K562 (cell line): ENCODE measurements at regions not wholly inside any gene's neighbourhood (a gene's known extent, or its start where the extent isn't known, plus 50 kb on each side); places are given as distances from the start of the nearest gene placed in this dataset.

Source experiments
- FOXK2 ChIP-seq, 2 experiments: fragments of 450-650 bp; IDR thresholded peaks in 1 of 2; conservative IDR thresholded peaks in 1 of 2; 2 replicates each; pipeline ENCODE4 v1.6.1; 2016; ENCODE audit warnings: low read depth in 2 of 2, mild to moderate bottlenecking in 1 of 2
- MYBL2 ChIP-seq, 2 experiments: fragments of 450-650 bp in 1 of 2; sonication (generic) in 1 of 2; formaldehyde crosslinking in 1 of 2; IDR thresholded peaks; 2 replicates each; pipeline versions ENCODE4 v1.6.1 to v1.8.1; 2017 to 2022; ENCODE audit warnings: borderline replicate concordance in 1 of 2, inconsistent platforms in 1 of 2, low read depth in 1 of 2, mild to moderate bottlenecking in 1 of 2, missing genetic modification reagents in 1 of 2, moderate library complexity in 1 of 2
- MYNN ChIP-seq, 2 experiments: sonication (generic); formaldehyde crosslinking in 1 of 2; IDR thresholded peaks; 2 replicates each; pipeline versions ENCODE4 v1.5.0 to v1.6.1; 2016 to 2020; ENCODE audit warnings: antibody characterized with exemption in 1 of 2, missing genetic modification reagents in 1 of 2
- NFATC3 ChIP-seq: fragments of 450-650 bp; IDR thresholded peaks from 2 replicates; pipeline ENCODE4 v1.6.1; 2017; ENCODE audit warnings: mild to moderate bottlenecking
- PCBP2 ChIP-seq: fragments of 200-400 bp; formaldehyde crosslinking; IDR thresholded peaks from 2 replicates; pipeline ENCODE4 v1.6.1; 2018; ENCODE audit warnings: low read length, low read depth, mild to moderate bottlenecking, moderate library complexity; ENCODE audit not compliant: poor library complexity, severe bottlenecking
- POLR2A ChIP-seq: fragments of 450-650 bp; conservative IDR thresholded peaks from 2 replicates; pipeline ENCODE4 v1.6.1; 2016
- RAD21 ChIP-seq, 2 experiments: fragments of 250-450 bp in 1 of 2; fragments of 450-650 bp in 1 of 2; sonication (Bioruptor Pico) in 1 of 2; formaldehyde crosslinking in 1 of 2; IDR thresholded peaks in 1 of 2; conservative IDR thresholded peaks in 1 of 2; 2 replicates each; pipeline versions ENCODE4 v1.4.0 to v1.8.0; 2020 to 2022; ENCODE audit warnings: mild to moderate bottlenecking in 2 of 2, moderate library complexity in 1 of 2
- RB1 ChIP-seq: fragments of 450-650 bp; IDR thresholded peaks from 2 replicates; pipeline ENCODE4 v1.6.1; 2017; ENCODE audit warnings: low read depth, mild to moderate bottlenecking
- TF ChIP-seq, protein P1 (sequence below): sonication (generic); formaldehyde crosslinking; IDR thresholded peaks from 2 replicates; pipeline ENCODE4 v1.5.0; 2020; ENCODE audit warnings: missing genetic modification reagents
- TF ChIP-seq, protein P2 (sequence below), 3 experiments: IDR thresholded peaks in 2 of 3; conservative IDR thresholded peaks in 1 of 3; 2 replicates each; pipeline ENCODE4 v1.5.1; 2011 to 2012; ENCODE audit warnings: low read length in 3 of 3, mild to moderate bottlenecking in 3 of 3, control low read depth in 2 of 3, improper control_type of control experiment in 1 of 3, inconsistent platforms in 1 of 3, low read depth in 1 of 3, mixed read lengths in 1 of 3, moderate library complexity in 1 of 3; ENCODE audit not compliant: insufficient read depth in 2 of 3
- TF ChIP-seq, protein P3 (sequence below): sonication (generic); formaldehyde crosslinking; IDR thresholded peaks from 2 replicates; pipeline ENCODE4 v1.8.0; 2023; ENCODE audit warnings: mild to moderate bottlenecking, missing genetic modification reagents
- TF ChIP-seq, protein P4 (sequence below): sonication (generic); formaldehyde crosslinking; IDR thresholded peaks from 2 replicates; pipeline ENCODE4 v1.8.0; 2022; ENCODE audit warnings: missing genetic modification reagents, mild to moderate bottlenecking, borderline replicate concordance
- TF ChIP-seq, protein P5 (sequence below): IDR thresholded peaks from 3 replicates; pipeline ENCODE4 v1.6.1; 2011; ENCODE audit warnings: borderline replicate concordance, mild to moderate bottlenecking; ENCODE audit not compliant: insufficient read length, insufficient read depth

DNA sequence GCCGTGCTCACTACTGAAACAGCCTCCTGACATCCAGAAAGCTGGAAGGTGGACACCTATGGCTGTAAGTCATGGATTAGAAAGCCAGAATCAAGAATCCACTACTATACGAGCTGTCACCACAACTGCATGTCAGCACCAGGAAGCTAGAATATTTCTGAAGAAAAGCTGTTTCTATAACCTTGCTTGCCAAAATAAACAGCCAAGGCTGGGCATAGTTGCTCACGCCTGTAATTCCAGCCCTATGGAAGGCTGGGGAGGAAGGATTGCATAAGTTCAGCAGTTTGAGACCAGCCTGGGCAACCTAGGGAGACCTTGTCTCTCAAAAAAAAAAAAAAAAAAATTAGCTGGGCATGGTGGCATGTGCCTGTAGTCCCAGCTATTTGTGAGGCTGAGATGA, 96.3 kb upstream of the GAREM1 start:
- TF ChIP-seq, protein P1, sequence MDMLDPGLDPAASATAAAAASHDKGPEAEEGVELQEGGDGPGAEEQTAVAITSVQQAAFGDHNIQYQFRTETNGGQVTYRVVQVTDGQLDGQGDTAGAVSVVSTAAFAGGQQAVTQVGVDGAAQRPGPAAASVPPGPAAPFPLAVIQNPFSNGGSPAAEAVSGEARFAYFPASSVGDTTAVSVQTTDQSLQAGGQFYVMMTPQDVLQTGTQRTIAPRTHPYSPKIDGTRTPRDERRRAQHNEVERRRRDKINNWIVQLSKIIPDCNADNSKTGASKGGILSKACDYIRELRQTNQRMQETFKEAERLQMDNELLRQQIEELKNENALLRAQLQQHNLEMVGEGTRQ (CRISPR knock-in tag), result no peak
- TF ChIP-seq, protein P2, sequence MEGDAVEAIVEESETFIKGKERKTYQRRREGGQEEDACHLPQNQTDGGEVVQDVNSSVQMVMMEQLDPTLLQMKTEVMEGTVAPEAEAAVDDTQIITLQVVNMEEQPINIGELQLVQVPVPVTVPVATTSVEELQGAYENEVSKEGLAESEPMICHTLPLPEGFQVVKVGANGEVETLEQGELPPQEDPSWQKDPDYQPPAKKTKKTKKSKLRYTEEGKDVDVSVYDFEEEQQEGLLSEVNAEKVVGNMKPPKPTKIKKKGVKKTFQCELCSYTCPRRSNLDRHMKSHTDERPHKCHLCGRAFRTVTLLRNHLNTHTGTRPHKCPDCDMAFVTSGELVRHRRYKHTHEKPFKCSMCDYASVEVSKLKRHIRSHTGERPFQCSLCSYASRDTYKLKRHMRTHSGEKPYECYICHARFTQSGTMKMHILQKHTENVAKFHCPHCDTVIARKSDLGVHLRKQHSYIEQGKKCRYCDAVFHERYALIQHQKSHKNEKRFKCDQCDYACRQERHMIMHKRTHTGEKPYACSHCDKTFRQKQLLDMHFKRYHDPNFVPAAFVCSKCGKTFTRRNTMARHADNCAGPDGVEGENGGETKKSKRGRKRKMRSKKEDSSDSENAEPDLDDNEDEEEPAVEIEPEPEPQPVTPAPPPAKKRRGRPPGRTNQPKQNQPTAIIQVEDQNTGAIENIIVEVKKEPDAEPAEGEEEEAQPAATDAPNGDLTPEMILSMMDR (IDR thresholded peaks at IDR 0.05 in 2 of 3, conservative IDR thresholded peaks at IDR 0.05 in 1 of 3; ENCODE audit: insufficient read depth in 2 of 3, low read depth in 1 of 3, low read length in 3 of 3), result no peak
- TF ChIP-seq RB1, result no peak
- TF ChIP-seq POLR2A, result no peak
- TF ChIP-seq, protein P3, sequence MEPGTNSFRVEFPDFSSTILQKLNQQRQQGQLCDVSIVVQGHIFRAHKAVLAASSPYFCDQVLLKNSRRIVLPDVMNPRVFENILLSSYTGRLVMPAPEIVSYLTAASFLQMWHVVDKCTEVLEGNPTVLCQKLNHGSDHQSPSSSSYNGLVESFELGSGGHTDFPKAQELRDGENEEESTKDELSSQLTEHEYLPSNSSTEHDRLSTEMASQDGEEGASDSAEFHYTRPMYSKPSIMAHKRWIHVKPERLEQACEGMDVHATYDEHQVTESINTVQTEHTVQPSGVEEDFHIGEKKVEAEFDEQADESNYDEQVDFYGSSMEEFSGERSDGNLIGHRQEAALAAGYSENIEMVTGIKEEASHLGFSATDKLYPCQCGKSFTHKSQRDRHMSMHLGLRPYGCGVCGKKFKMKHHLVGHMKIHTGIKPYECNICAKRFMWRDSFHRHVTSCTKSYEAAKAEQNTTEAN (CRISPR knock-in tag), result no peak
- TF ChIP-seq, protein P4, sequence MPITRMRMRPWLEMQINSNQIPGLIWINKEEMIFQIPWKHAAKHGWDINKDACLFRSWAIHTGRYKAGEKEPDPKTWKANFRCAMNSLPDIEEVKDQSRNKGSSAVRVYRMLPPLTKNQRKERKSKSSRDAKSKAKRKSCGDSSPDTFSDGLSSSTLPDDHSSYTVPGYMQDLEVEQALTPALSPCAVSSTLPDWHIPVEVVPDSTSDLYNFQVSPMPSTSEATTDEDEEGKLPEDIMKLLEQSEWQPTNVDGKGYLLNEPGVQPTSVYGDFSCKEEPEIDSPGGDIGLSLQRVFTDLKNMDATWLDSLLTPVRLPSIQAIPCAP, result no peak
- TF ChIP-seq NFATC3, result no peak
- TF ChIP-seq, protein P5, sequence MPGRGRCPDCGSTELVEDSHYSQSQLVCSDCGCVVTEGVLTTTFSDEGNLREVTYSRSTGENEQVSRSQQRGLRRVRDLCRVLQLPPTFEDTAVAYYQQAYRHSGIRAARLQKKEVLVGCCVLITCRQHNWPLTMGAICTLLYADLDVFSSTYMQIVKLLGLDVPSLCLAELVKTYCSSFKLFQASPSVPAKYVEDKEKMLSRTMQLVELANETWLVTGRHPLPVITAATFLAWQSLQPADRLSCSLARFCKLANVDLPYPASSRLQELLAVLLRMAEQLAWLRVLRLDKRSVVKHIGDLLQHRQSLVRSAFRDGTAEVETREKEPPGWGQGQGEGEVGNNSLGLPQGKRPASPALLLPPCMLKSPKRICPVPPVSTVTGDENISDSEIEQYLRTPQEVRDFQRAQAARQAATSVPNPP, result no peak
- no peak for TF ChIP-seq MYNN (IDR thresholded peaks at IDR 0.05)
- no peak for TF ChIP-seq MYNN (CRISPR knock-in tag; IDR thresholded peaks at IDR 0.05)
- no peak for TF ChIP-seq MYBL2 (IDR thresholded peaks at IDR 0.05; ENCODE audit: low read depth)
- no peak for TF ChIP-seq MYBL2 (CRISPR knock-in tag; IDR thresholded peaks at IDR 0.05; ENCODE audit: borderline replicate concordance)
- TF ChIP-seq FOXK2 (conservative IDR thresholded peaks at IDR 0.05 in 1 of 2, IDR thresholded peaks at IDR 0.05 in 1 of 2; ENCODE audit: low read depth in 2 of 2), result no peak
- TF ChIP-seq PCBP2, result no peak
- TF ChIP-seq RAD21 (CRISPR knock-in tag; conservative IDR thresholded peaks at IDR 0.05 in 1 of 2, IDR thresholded peaks at IDR 0.05 in 1 of 2), result no peak
